IPS-11a (cell line): ENCODE measurements at regions not wholly inside any gene's neighbourhood (a gene's known extent, or its start where the extent isn't known, plus 50 kb on each side); places are given as distances from the start of the nearest gene placed in this dataset.
"Not testable (repeated sequence)": the region's sequence is repeated elsewhere in the genome, so short reads cannot be mapped to it uniquely, and the experiment has no call there.

Experiments used
- H3K4me3 ChIP-seq: one replicate; pipeline ENCODE4 v1.5.1; 2013; ENCODE audit warnings: low read depth, low read length, control low read depth

GRCh38 chr7:93048136-93048930 lies 69.4 kb downstream of the SAMD9 start:
- H3K4me3 ChIP-seq = no peak overlapping the region

DNA sequence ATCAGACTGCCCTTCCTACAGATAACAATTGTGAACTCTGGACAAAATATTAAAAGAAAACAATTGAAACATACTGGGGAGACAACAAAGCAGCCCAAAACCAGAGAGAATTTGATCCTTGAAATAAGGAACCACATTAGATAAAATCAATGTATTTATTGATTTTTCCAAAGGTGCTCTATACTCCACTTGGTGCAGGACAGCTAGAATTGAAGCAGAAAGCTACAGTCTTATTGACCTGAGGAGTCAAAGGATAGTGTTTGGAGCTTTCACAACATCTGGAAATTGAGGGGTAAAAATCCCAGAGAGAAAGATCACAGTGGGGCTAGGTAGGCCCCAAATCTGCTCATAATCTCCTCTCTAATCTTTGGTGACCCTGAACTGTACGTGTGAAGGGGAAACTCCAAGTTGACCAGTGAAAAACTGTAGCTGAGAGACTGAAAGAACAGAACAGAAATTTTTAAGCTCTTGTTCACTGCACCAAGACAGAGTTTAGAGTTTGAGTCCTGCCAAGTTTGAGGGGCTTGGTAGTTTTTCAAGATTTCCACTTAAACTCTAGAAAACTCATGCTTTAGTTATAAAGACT lies 70.2 kb downstream of the SAMD9 start:
- no peak overlapping the region for H3K4me3 ChIP-seq

DNA sequence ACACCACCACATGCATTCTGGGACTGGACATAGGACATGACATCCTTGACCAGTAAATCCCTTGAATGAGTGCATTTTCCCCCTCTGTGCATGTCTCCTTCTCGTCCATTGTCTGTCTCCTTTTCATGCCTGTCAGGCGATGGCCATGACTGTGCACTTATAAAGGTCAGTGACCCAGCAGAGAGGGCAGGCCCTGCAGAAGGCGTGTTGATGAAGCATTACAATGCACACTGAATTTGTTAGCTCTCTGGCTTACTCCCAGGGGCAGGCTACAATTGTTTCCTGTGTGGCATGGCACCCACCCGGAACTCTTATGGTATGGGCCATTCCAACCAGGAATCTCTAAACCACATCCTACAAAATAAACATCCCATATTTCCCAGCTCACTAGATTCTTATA lies 71.1 kb downstream of the SAMD9 start:
- no peak overlapping the region for H3K4me3 ChIP-seq

GRCh38 chr7:93044147-93044810 lies 73.5 kb downstream of the SAMD9 start:
- H3K4me3 ChIP-seq = no peak overlapping the region

- H3K4me3 ChIP-seq = peak overlapping the region; percentile 17
These were observed 74.3 kb downstream of the SAMD9 start for GRCh38 chr7:93043385-93043985.

DNA sequence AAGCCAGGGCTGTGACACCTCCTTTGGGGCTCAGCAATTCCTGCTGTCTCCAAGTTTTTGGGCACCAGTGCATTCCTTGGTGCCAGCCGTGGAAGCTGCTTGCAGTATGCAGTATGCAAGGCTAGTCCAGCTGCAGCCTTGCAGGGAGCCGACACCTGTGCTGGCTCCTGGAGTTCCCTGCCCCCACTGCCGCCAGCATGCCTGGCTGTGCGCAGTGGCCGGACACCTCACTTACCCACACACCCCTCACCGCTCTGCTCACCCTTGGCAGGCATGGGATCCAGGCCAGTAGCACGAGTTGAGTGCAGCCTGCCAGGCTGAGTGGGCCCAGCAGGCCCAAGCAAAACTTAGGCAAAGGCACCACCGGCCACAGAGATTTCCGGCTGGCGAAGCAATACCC lies 77.4 kb downstream of the SAMD9 start:
- H3K4me3 ChIP-seq = no peak overlapping the region

DNA sequence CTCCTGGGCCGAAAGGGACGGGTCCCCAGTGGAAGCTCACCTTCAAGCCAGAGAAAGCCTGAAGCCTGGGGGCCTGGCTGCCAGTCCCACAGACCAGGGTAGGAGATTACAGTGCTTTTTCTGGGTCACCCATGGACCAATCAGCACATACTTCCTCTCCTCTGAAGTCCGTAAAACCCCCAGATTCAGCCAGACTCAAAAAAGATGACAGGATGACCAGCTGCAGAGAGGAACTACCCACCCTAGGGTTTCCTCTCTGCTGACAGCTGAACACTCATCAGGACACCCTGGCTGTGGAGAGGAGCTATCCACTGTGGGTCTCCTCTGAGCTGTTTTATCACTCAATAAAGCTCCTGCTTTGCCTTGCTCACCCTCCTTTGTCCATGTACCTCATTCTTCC lies 78.0 kb downstream of the SAMD9 start:
- no peak overlapping the region for H3K4me3 ChIP-seq

DNA sequence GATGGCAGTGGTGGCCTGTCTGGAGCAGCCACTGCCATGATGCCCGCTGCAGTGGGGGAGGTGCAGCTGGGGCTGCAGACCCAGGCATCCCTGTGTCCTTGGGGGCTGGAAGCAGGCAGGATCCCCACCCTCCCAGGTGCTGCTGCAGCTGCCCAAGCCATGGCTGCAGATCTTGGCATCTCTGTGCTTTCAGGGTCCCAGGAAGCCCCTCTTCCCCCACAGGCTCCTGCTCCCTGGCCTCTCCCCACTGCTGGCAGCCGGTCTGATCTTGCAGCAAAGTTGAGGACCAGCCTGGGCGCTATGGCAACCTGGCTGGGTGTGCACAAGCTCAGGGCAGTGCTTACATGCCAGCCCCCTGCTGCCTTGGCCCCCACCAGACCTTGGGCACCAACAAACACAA lies 78.5 kb downstream of the SAMD9 start:
- H3K4me3 ChIP-seq = no peak overlapping the region

DNA sequence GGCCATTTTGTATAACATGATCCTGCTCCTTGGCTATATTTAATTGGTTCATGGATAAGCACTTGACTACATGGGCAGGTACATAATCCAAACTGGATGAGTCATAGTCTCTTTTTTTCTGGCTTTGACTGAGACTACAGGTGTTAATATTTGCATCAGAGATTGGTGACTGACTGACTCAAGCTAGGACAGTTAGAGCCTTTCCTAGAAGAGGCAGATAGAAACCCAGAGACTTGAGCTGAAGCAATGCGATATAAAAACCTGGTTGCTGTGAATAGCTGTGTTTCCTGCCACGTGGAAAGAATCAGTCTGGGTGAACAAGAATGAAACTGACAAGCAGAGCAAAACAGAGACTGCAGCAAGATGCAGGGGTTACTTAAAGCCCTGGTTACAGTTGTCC lies 81.0 kb downstream of the SAMD9 start:
- H3K4me3 ChIP-seq = no peak overlapping the region

- H3K4me3 ChIP-seq = no peak overlapping the region
These were observed 81.6 kb downstream of the SAMD9 start for GRCh38 chr7:93036149-93036640.

DNA sequence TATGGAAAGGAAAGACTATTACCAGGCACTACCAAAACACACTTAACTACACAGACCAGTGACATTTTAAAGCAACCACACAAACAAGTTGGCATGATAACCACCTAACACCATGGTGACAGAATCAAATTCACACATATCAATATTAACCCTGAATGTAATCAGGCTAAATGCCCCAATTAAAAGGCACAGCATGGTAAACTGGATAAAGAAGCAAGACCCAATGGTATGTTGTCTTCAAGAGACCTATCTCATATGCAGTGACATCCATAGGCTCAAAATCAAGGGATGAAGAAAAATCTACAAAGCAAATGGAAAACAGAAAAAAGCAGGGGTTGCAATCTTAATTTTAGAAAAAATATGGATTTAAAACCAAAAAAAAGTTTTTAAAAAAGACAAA lies 86.0 kb downstream of the SAMD9 start:
- no peak overlapping the region for H3K4me3 ChIP-seq

DNA sequence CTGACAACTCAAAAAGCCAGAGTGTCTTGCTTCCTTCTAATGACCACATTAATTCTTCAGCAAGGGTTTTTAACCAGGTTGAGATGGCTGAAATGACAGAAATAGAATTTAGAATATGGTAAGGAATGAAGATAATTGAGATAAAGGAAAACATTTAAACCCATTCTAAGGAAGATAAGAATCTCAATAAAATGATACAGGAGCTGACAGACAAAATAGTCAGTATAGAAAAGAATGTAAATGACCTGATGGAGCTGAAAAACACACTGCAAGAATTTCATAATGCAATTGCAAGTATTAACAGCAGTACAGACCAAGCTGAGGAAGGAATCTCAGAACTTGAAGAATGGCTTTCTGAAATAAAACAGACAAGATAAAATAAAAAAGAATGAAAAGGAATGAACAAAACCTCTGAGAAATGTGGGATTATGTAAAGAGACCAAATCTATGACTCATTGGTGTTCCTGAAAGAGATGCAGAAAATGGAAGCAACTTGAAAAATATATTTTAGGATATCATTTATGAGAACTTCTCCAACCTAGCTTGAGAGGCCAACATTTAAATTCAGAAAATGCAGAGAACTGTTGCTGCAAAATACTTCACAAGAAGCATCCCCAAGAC lies 87.1 kb downstream of the SAMD9 start:
- no peak overlapping the region for H3K4me3 ChIP-seq

DNA sequence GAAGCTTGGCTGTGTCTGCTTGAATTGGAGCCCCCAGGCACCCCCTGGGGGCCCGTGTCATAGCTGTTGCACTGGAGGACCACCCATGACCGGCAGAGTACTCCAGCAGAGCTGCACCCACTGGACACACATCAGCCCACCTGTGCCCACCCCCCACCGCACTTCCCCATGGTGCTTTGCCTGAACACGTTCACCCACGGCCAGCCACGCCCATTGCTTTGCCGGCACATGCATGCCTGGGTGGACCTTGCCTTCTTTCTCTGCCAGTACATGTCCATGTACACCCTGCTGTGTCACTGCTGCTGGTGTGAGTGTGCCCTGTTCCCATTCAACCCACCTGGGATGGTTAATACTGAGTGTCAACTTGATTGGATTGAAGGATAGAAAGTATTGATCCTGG lies 88.7 kb downstream of the SAMD9 start:
- no peak overlapping the region for H3K4me3 ChIP-seq

DNA sequence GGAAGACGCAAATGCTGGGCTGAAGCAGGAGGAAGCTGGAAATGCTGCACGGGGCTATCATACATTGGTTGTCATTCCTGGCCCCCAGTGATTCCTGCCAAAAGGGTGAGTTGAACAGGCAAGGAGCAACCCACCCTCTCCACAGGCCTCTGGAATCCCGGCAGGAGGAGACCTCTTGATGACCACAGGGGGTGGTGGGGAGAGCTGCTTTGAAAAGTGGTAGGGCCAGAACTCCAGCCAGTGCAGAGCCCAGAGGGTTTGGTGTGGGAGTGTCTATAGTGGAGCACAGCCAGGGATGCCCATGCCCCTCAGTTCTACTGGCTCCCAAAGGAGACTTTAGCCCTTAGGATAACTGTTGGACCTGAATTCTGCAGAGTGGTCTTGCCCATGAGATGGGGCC lies 89.2 kb downstream of the SAMD9 start:
- no peak overlapping the region for H3K4me3 ChIP-seq

GRCh38 chr7:93027044-93027443 lies 90.7 kb downstream of the SAMD9 start:
- no peak overlapping the region for H3K4me3 ChIP-seq

GRCh38 chr7:93026425-93026824 lies 91.4 kb downstream of the SAMD9 start:
- no peak overlapping the region for H3K4me3 ChIP-seq

DNA sequence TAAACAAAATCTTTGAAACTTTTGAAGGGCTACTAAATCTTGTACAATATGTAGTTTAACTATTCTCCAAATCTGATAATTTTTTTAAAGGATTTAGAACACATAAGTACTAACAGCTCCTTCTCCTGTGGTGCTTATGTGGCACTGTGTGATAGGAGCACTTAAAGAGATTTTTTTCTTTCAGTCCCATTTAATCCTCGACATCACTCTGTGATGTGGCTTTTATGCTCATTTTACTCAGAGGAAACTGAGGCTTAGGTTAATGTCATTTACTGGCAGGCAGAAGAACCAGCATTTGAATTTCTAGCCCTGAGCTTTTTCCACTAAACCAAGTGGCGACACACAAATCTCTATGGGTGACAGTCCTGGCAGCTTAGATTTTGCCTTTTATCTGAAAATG lies 92.4 kb downstream of the SAMD9 start:
- no peak overlapping the region for H3K4me3 ChIP-seq

- H3K4me3 ChIP-seq = not testable (repeated sequence)
These were observed 94.8 kb downstream of the SAMD9 start for GRCh38 chr7:93022931-93023478.

- no peak overlapping the region for H3K4me3 ChIP-seq
These were observed 96.0 kb downstream of the SAMD9 start for GRCh38 chr7:93021748-93022147.

- no peak overlapping the region for H3K4me3 ChIP-seq
These were observed 99.1 kb downstream of the SAMD9 start for GRCh38 chr7:93018716-93019115.
